H1 (cell line): ENCODE measurements at regions not wholly inside any gene's neighbourhood (a gene's known extent, or its start where the extent isn't known, plus 50 kb on each side); places are given as distances from the start of the nearest gene placed in this dataset.

Experiments used
- CTCF ChIA-PET: fragments of 300-600 bp; sonication (Branson Sonifier 250); formaldehyde crosslinking; loops from one replicate; lab custom pipeline; 2021; ENCODE audit not compliant: partially characterized antibody; lab: Charles Lee
- POLR2A ChIA-PET: fragments of 300-600 bp; sonication (Branson Sonifier 250); formaldehyde crosslinking; loops from one replicate; lab custom pipeline; 2021; ENCODE audit warnings: inconsistent platforms; ENCODE audit not compliant: partially characterized antibody; lab: Charles Lee
- DNase-seq, 2 experiments: peaks; one replicate each; pipeline versions ENCODE4 v3.0.0 to v3.0.0-alpha.2; 2010 to 2022; ENCODE audit warnings: low spot score in 2 of 2, low read depth in 1 of 2, mixed read lengths in 1 of 2
- FAIRE-seq: peaks from 2 replicates; lab custom pipeline; 2011; peaks lifted over from hg19 to GRCh38; lab: Jason Lieb, UNC
- H2AFZ ChIP-seq: 2 replicates; pipeline ENCODE4 v1.8.1; 2012; ENCODE audit warnings: low read length, inconsistent platforms
- H2AK5ac ChIP-seq: 2 replicates; pipeline ENCODE4 v1.6.1; 2013; ENCODE audit warnings: low read depth, low read length
- H2BK120ac ChIP-seq: replicated peaks from 2 replicates; pipeline ENCODE3; 2013; ENCODE audit warnings: low read depth, low read length, inconsistent platforms
- H2BK12ac ChIP-seq: 2 replicates; pipeline ENCODE4 v1.6.1; 2013; ENCODE audit warnings: low read depth, low read length
- H2BK15ac ChIP-seq: 2 replicates; pipeline ENCODE4 v1.6.1; 2013; ENCODE audit warnings: low read length
- H2BK20ac ChIP-seq: 2 replicates; pipeline ENCODE4 v1.6.1; 2013; ENCODE audit warnings: low read length
- H2BK5ac ChIP-seq: 2 replicates; pipeline ENCODE4 v1.6.1; 2013; ENCODE audit warnings: low read depth, low read length
- H3K14ac ChIP-seq: 2 replicates; pipeline ENCODE4 v1.6.1; 2013; ENCODE audit warnings: inconsistent platforms; ENCODE audit not compliant: insufficient read length
- H3K18ac ChIP-seq: 2 replicates; pipeline ENCODE4 v1.6.1; 2013; ENCODE audit warnings: low read length; ENCODE audit errors: extremely low read depth
- H3K23ac ChIP-seq: 2 replicates; pipeline ENCODE4 v1.6.1; 2013; ENCODE audit warnings: inconsistent platforms; ENCODE audit not compliant: insufficient read length
- H3K23me2 ChIP-seq: 2 replicates; pipeline ENCODE4 v1.6.1; 2013; ENCODE audit warnings: low read depth, low read length
- H3K27ac ChIP-seq: 2 replicates; pipeline ENCODE4 v1.6.1; 2011; ENCODE audit warnings: low read depth, low read length, inconsistent platforms
- H3K27me3 ChIP-seq, 4 experiments: replicated peaks in 1 of 4; 1 replicate in 1 of 4; 2 replicates in 3 of 4; pipeline versions ENCODE4 v1.6.1 to v1.8.1; 2011 to 2013; ENCODE audit warnings: low read length in 3 of 4, mild to moderate bottlenecking in 3 of 4, inconsistent platforms in 2 of 4, mixed read lengths in 2 of 4, moderate library complexity in 1 of 4; ENCODE audit not compliant: control insufficient read depth in 3 of 4, insufficient read depth in 3 of 4; ENCODE audit errors: extremely low read depth in 1 of 4
- H3K36me3 ChIP-seq, 4 experiments: 2 replicates each; pipeline versions ENCODE4 v1.6.1 to v1.8.1; 2011 to 2013; ENCODE audit warnings: mild to moderate bottlenecking in 4 of 4, low read length in 3 of 4, moderate library complexity in 2 of 4, control low read depth in 1 of 4, inconsistent platforms in 1 of 4; ENCODE audit not compliant: insufficient read depth in 4 of 4, control insufficient read depth in 2 of 4
- H3K4ac ChIP-seq: replicated peaks from 2 replicates; pipeline ENCODE3; 2013; ENCODE audit warnings: low read length, low read depth, mixed read lengths, inconsistent platforms; ENCODE audit not compliant: insufficient read length
- H3K4me1 ChIP-seq, 4 experiments: replicated peaks in 1 of 4; 1 replicate in 1 of 4; 2 replicates in 3 of 4; pipeline versions ENCODE4 v1.6.1 to v1.8.1; 2011 to 2013; ENCODE audit warnings: low read length in 3 of 4, inconsistent platforms in 2 of 4, mixed read lengths in 1 of 4; ENCODE audit not compliant: insufficient read depth in 4 of 4, control insufficient read depth in 3 of 4
- H3K4me2 ChIP-seq, 2 experiments: 2 replicates each; pipeline versions ENCODE4 v1.6.1 to v1.8.1; 2011 to 2013; ENCODE audit warnings: low read depth in 2 of 2, low read length in 2 of 2, control low read depth in 1 of 2, inconsistent platforms in 1 of 2, mild to moderate bottlenecking in 1 of 2; ENCODE audit not compliant: insufficient read depth in 1 of 2
- H3K4me3 ChIP-seq, 4 experiments: fragments of 200-600, 300-600 bp in 1 of 4; sonication (generic), shearing (Covaris generic), sonication (Bioruptor Twin) in 1 of 4; 2 replicates each; pipeline versions ENCODE4 v1.5.1 to v1.8.1; 2011 to 2016; ENCODE audit warnings: low read length in 4 of 4, low read depth in 3 of 4, control low read depth in 2 of 4, inconsistent platforms in 2 of 4, mild to moderate bottlenecking in 2 of 4, mixed read lengths in 1 of 4, moderate library complexity in 1 of 4; ENCODE audit not compliant: insufficient read depth in 2 of 4; ENCODE audit errors: extremely low read depth in 1 of 4
- H3K56ac ChIP-seq: replicated peaks from 2 replicates; pipeline ENCODE3; 2013; ENCODE audit warnings: low read depth, mild to moderate bottlenecking, mixed read lengths, low read length, inconsistent platforms; ENCODE audit not compliant: insufficient read length
- H3K79me1 ChIP-seq: 2 replicates; pipeline ENCODE4 v1.6.1; 2013; ENCODE audit warnings: low read depth, low read length, control low read depth
- H3K79me2 ChIP-seq, 2 experiments: 2 replicates each; pipeline versions ENCODE4 v1.6.1 to v1.8.1; 2012 to 2013; ENCODE audit warnings: low read length in 2 of 2, mild to moderate bottlenecking in 2 of 2, inconsistent platforms in 1 of 2; ENCODE audit not compliant: insufficient read depth in 2 of 2, control insufficient read depth in 1 of 2
- H3K9ac ChIP-seq, 4 experiments: replicated peaks in 1 of 4; 1 replicate in 1 of 4; 2 replicates in 3 of 4; pipeline versions ENCODE4 v1.6.1 to v1.8.1; 2011 to 2013; ENCODE audit warnings: low read depth in 3 of 4, low read length in 3 of 4, control low read depth in 2 of 4, mild to moderate bottlenecking in 2 of 4, moderate library complexity in 2 of 4, inconsistent platforms in 1 of 4; ENCODE audit errors: extremely low read depth in 1 of 4
- H3K9me3 ChIP-seq, 2 experiments: 2 replicates each; pipeline versions ENCODE4 v1.6.1 to v1.8.1; 2012 to 2013; ENCODE audit warnings: mild to moderate bottlenecking in 2 of 2, moderate library complexity in 2 of 2, control low read depth in 1 of 2, inconsistent platforms in 1 of 2, low read depth in 1 of 2, low read length in 1 of 2, mixed read lengths in 1 of 2; ENCODE audit not compliant: insufficient read depth in 2 of 2
- H4K20me1 ChIP-seq, 2 experiments: replicated peaks in 1 of 2; 2 replicates each; pipeline versions ENCODE3 to v1.8.1; 2011 to 2013; ENCODE audit warnings: inconsistent platforms in 2 of 2, low read length in 2 of 2, mild to moderate bottlenecking in 1 of 2; ENCODE audit not compliant: insufficient read depth in 2 of 2, control insufficient read depth in 1 of 2
- H4K5ac ChIP-seq: 2 replicates; pipeline ENCODE4 v1.6.1; 2013; ENCODE audit warnings: low read length, low read depth, mixed read lengths, inconsistent platforms; ENCODE audit not compliant: insufficient read length
- H4K8ac ChIP-seq: 2 replicates; pipeline ENCODE4 v1.8.0; 2013; ENCODE audit warnings: mild to moderate bottlenecking, moderate library complexity, low read length, inconsistent platforms; ENCODE audit not compliant: insufficient read depth; ENCODE audit errors: extremely low read depth
- H4K91ac ChIP-seq: replicated peaks from 2 replicates; pipeline ENCODE3; 2013; ENCODE audit warnings: low read length, mixed read lengths, inconsistent platforms; ENCODE audit not compliant: insufficient read length
- ASH2L ChIP-seq: fragments of 200-600, 300-600 bp; sonication (generic); IDR thresholded peaks from one replicate; pipeline ENCODE4 v1.7.1; 2017; ENCODE audit warnings: low read length
- BCL11A ChIP-seq, 2 experiments: IDR thresholded peaks; one replicate each; pipeline ENCODE4 v1.6.1; 2011; ENCODE audit warnings: low read depth in 2 of 2, low read length in 2 of 2, mild to moderate bottlenecking in 2 of 2
- BRCA1 ChIP-seq: IDR thresholded peaks from 2 replicates; pipeline ENCODE4 v1.6.1; 2012; ENCODE audit warnings: low read depth, low read length, improper control_type of control experiment
- CBX8 ChIP-seq: fragments of 300-800, 300-1000 bp; sonication (generic); IDR thresholded peaks from 2 replicates; pipeline ENCODE4 v1.7.1; 2016; ENCODE audit warnings: low read depth, low read length, borderline replicate concordance
- CEBPB ChIP-seq: IDR thresholded peaks from 2 replicates; pipeline ENCODE4 v1.6.1; 2012; ENCODE audit warnings: low read depth, low read length
- CHD1 ChIP-seq: IDR thresholded peaks from 2 replicates; pipeline ENCODE4 v1.6.1; 2012; ENCODE audit warnings: low read depth, low read length, improper control_type of control experiment
- CTBP2 ChIP-seq: IDR thresholded peaks from 2 replicates; pipeline ENCODE4 v1.7.0; 2011; ENCODE audit warnings: borderline replicate concordance, mild to moderate bottlenecking, moderate library complexity, mixed read lengths, low read length; ENCODE audit not compliant: insufficient read depth, insufficient read length
- CTCF ChIP-seq, 3 experiments: IDR thresholded peaks; 1 replicate in 2 of 3; 2 replicates in 1 of 3; pipeline versions ENCODE4 v1.5.1 to v1.6.1; 2011; ENCODE audit warnings: low read length in 3 of 3, mild to moderate bottlenecking in 3 of 3, inconsistent platforms in 2 of 3, low read depth in 1 of 3, moderate library complexity in 1 of 3; ENCODE audit not compliant: insufficient read depth in 1 of 3; ENCODE audit errors: control extremely low read depth in 1 of 3
- EZH2 ChIP-seq: fragments of 200-600 bp; sonication (generic); IDR thresholded peaks from 2 replicates; pipeline ENCODE4 v1.7.1; 2012; ENCODE audit warnings: low read depth, mild to moderate bottlenecking, moderate library complexity, low read length, inconsistent platforms; ENCODE audit not compliant: severe bottlenecking
- JUN ChIP-seq: IDR thresholded peaks from 2 replicates; pipeline ENCODE4 v1.6.1; 2011; ENCODE audit warnings: low read depth, mild to moderate bottlenecking, improper control_type of control experiment, low read length
- JUND ChIP-seq: IDR thresholded peaks from 2 replicates; pipeline ENCODE4 v1.6.1; 2011; ENCODE audit warnings: mild to moderate bottlenecking, improper control_type of control experiment, low read length
- RAD21 ChIP-seq, 2 experiments: IDR thresholded peaks in 1 of 2; conservative IDR thresholded peaks in 1 of 2; 2 replicates each; pipeline ENCODE4 v1.6.1; 2011; ENCODE audit warnings: low read depth in 2 of 2, low read length in 2 of 2, improper control_type of control experiment in 1 of 2, inconsistent platforms in 1 of 2, mild to moderate bottlenecking in 1 of 2, moderate library complexity in 1 of 2
- SIRT6 ChIP-seq: IDR thresholded peaks from one replicate; pipeline ENCODE4 v1.7.1; 2012; ENCODE audit warnings: low read length, inconsistent platforms
- WGBS, 2 experiments: shearing (Covaris generic) in 1 of 2; methylation state at CpG; one replicate each; pipeline versions ENCODE4 v1.1.6 to v1.1.7; 2013 to 2015; ENCODE audit warnings: low lambda C conversion rate in 2 of 2, mixed read lengths in 2 of 2, inconsistent platforms in 1 of 2, low coverage in 1 of 2, missing lambda C conversion rate in 1 of 2; ENCODE audit not compliant: insufficient replicate concordance in 2 of 2, insufficient coverage in 1 of 2, insufficient read length in 1 of 2; ENCODE audit errors: extremely low coverage in 1 of 2, missing lambda C conversion rate in 1 of 2; 5-methylcytosine and 5-hydroxymethylcytosine counted together

- H3K4me1 ChIP-seq: no peaks in the 10 kb centered on the region
- H2BK15ac ChIP-seq: no peak overlapping the region
- H3K9ac ChIP-seq: no peak overlapping the region
- CTCF ChIA-PET: no interaction called here
- no peak overlapping the region for H2BK5ac ChIP-seq
- no peak for FAIRE-seq
- no peaks in the 10 kb centered on the region for H3K79me2 ChIP-seq
- H3K23me2 ChIP-seq: no peaks in the 10 kb centered on the region
- H2AK5ac ChIP-seq: no peak overlapping the region
- H3K4me2 ChIP-seq: no peak overlapping the region
- H2AFZ ChIP-seq: no peak overlapping the region
- no peak overlapping the region for H3K27ac ChIP-seq
- no peak overlapping the region for H2BK12ac ChIP-seq
- no peak overlapping the region for H2BK120ac ChIP-seq
- H3K9me3 ChIP-seq: no peaks in the 10 kb centered on the region
- H3K79me1 ChIP-seq: no peaks in the 10 kb centered on the region
- no peaks in the 10 kb centered on the region for H4K20me1 ChIP-seq
- H4K5ac ChIP-seq: no peak overlapping the region
- H4K8ac ChIP-seq: no peak overlapping the region
- DNase-seq: no peak
- H2BK20ac ChIP-seq: no peak overlapping the region
- no peak overlapping the region for H3K18ac ChIP-seq
- H3K4me3 ChIP-seq: no peak overlapping the region
- H3K23ac ChIP-seq: no peak overlapping the region
- H3K4ac ChIP-seq: no peak overlapping the region
- H4K91ac ChIP-seq: no peak overlapping the region
- no peaks in the 10 kb centered on the region for H3K36me3 ChIP-seq
- H3K14ac ChIP-seq: no peak overlapping the region
- 84% methylated on average over 3 of the region's 3 CpGs; no CpG with 5 or more reads in 1 of the 2 experiments for WGBS, 2 experiments
- H3K27me3 ChIP-seq: no peaks in the 10 kb centered on the region
- POLR2A ChIA-PET: no interaction called here
- H3K56ac ChIP-seq: no peak overlapping the region
- TF ChIP-seq JUND (no peak), SIRT6 (no peak), JUN (no peak), CBX8 (no peak), BRCA1 (no peak), EZH2 (no peak), ASH2L (no peak), BCL11A (IDR thresholded peaks at IDR 0.05; ENCODE audit: low read depth in 2 of 2, low read length in 2 of 2) (no peak), CEBPB (no peak), CTBP2 (no peak), CHD1 (no peak), CTCF (IDR thresholded peaks at IDR 0.05; ENCODE audit: control extremely low read depth in 1 of 3, insufficient read depth in 1 of 3, low read depth in 1 of 3, low read length in 3 of 3) (no peak), RAD21 (IDR thresholded peaks at IDR 0.05 in 1 of 2, conservative IDR thresholded peaks at IDR 0.05 in 1 of 2; ENCODE audit: low read depth in 2 of 2, low read length in 2 of 2) (no peak)
Measured at GRCh38 chr2:40823478-40823877, 371.6 kb upstream of the SLC8A1 start.
